KMS-11 (cell line): ENCODE measurements at regions not wholly inside any gene's neighbourhood (a gene's known extent, or its start where the extent isn't known, plus 50 kb on each side); places are given as distances from the start of the nearest gene placed in this dataset.
A peak's percentile ranks its signal among the peaks of the same experiment; 100 is the strongest.

Experiments used
- H2AFZ ChIP-seq: fragments of 200-600 bp; sonication (generic); 2 replicates; pipeline ENCODE4 v1.6.1; 2016; ENCODE audit warnings: antibody characterized with exemption, mixed run types, low read depth
- H3K27ac ChIP-seq: fragments of 200-600 bp; sonication (generic); 2 replicates; pipeline ENCODE4 v1.6.1; 2016; ENCODE audit warnings: mild to moderate bottlenecking, mixed run types
- H3K27me3 ChIP-seq: fragments of 200-600 bp; sonication (generic); 2 replicates; pipeline ENCODE4 v1.6.1; 2017; ENCODE audit warnings: mild to moderate bottlenecking, low read depth, mixed run types, moderate library complexity; ENCODE audit not compliant: insufficient read depth
- H3K36me3 ChIP-seq: fragments of 200-600 bp; sonication (generic); 2 replicates; pipeline ENCODE4 v1.6.1; 2017; ENCODE audit warnings: mild to moderate bottlenecking, mixed run types; ENCODE audit not compliant: insufficient read depth
- H3K4me1 ChIP-seq: fragments of 200-600 bp; sonication (generic); 2 replicates; pipeline ENCODE4 v1.6.1; 2016; ENCODE audit warnings: mild to moderate bottlenecking, low read depth, mixed run types; ENCODE audit not compliant: poor library complexity, severe bottlenecking
- H3K4me2 ChIP-seq: fragments of 200-600 bp; sonication (generic); 2 replicates; pipeline ENCODE4 v1.7.0; 2016; ENCODE audit warnings: mild to moderate bottlenecking, mixed run types
- H3K4me3 ChIP-seq: fragments of 200-600 bp; sonication (generic); IDR thresholded peaks from 2 replicates; pipeline ENCODE4 v1.6.1; 2017; ENCODE audit warnings: low read depth, low read length, mixed read lengths; ENCODE audit not compliant: insufficient read depth
- H3K79me2 ChIP-seq: fragments of 200-600 bp; sonication (generic); 2 replicates; pipeline ENCODE4 v1.6.1; 2016; ENCODE audit warnings: low read depth, mixed run types; ENCODE audit not compliant: insufficient read depth
- H3K9ac ChIP-seq: fragments of 200-600 bp; sonication (generic); 2 replicates; pipeline ENCODE4 v1.6.1; 2016; ENCODE audit warnings: mild to moderate bottlenecking, mixed run types
- H4K20me1 ChIP-seq: fragments of 200-600 bp; sonication (generic); 2 replicates; pipeline ENCODE4 v1.6.1; 2016; ENCODE audit warnings: mild to moderate bottlenecking, mixed run types; ENCODE audit not compliant: insufficient read depth
- TF ChIP-seq, protein P1 (sequence below): fragments of 200-600 bp; sonication (generic); conservative IDR thresholded peaks from 2 replicates; pipeline ENCODE4 v1.6.1; 2017; ENCODE audit warnings: low read depth, mild to moderate bottlenecking, antibody characterized with exemption, low read length, moderate library complexity, mixed read lengths

DNA sequence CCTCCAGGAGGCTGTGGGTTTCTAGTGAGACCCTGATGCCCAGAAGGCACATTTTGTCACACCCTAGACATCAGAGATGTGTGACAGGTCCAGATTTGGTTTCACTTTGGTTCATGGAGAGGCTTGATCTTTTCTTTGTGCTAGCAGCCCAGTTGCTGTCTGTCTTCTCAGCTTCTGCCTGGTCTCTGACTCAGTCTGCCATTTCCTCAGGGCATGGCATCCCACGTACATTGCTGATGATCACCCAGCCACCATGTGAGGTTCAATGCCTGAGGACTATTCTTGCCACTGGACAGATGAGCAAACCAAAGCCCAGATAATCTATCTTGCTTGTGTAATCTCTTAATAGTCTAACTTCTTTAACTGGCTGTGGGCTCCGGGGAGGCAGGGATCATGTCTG is 144.9 kb upstream of the MRPS22 start:
- H3K36me3 ChIP-seq: no peaks in the 10 kb centered on the region
- H2AFZ ChIP-seq: peak overlapping the region; percentile 9; the same call in 1 of the 2 replicates
- no peak overlapping the region; the same call in 1 of the 2 replicates for H3K4me2 ChIP-seq
- TF ChIP-seq, protein P1, sequence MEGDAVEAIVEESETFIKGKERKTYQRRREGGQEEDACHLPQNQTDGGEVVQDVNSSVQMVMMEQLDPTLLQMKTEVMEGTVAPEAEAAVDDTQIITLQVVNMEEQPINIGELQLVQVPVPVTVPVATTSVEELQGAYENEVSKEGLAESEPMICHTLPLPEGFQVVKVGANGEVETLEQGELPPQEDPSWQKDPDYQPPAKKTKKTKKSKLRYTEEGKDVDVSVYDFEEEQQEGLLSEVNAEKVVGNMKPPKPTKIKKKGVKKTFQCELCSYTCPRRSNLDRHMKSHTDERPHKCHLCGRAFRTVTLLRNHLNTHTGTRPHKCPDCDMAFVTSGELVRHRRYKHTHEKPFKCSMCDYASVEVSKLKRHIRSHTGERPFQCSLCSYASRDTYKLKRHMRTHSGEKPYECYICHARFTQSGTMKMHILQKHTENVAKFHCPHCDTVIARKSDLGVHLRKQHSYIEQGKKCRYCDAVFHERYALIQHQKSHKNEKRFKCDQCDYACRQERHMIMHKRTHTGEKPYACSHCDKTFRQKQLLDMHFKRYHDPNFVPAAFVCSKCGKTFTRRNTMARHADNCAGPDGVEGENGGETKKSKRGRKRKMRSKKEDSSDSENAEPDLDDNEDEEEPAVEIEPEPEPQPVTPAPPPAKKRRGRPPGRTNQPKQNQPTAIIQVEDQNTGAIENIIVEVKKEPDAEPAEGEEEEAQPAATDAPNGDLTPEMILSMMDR: no peak
- no peaks in the 10 kb centered on the region for H3K79me2 ChIP-seq
- H4K20me1 ChIP-seq: no peaks in the 10 kb centered on the region
- no peaks in the 10 kb centered on the region for H3K27me3 ChIP-seq
- H3K9ac ChIP-seq: no peak overlapping the region
- peaks cover 51% of the 10 kb centered on the region for H3K4me1 ChIP-seq
- 0 out of 2 replicates have a peak overlapping the region, but pooled peaks have one; percentile 6 for H3K27ac ChIP-seq
- no peak overlapping the region for H3K4me3 ChIP-seq

DNA sequence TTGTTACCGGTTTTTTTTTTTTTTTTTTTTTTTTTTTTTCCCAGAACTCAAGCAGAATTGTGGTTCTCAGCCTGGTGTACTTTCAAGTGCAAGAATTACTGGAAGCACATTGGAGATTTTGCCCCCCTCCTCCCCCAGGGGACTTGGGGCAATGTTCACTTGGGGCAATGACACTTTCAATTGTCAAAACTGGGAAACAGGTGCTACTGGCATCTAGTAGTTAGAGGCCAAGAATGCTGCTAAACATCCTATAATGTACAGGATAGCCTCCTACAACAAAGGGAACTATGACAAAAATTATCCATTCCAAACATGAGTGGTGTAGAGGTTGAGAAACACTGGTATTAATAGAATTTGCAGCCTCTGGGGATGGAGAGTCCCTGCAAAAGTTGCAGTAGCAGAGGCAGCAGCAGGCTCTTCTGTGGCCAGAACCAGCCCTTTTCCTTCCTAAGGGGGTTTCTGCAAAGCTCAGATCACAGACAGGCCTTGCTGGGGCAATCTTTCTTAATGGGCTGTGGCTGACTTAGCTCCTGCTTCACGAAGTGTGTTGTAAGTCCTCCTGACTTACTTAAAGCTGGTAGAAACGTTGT is 144.3 kb upstream of the MRPS22 start:
- Histone ChIP-seq H3K4me1 (peaks cover 51% of the 10 kb centered on the region), H3K79me2 (no peaks in the 10 kb centered on the region), H3K4me2 (peak overlapping the region; percentile 13; the same call in 1 of the 2 replicates), H3K27ac (no peak overlapping the region), H3K4me3 (no peak overlapping the region), H4K20me1 (no peaks in the 10 kb centered on the region), H3K36me3 (no peaks in the 10 kb centered on the region), H2AFZ (no peak overlapping the region), H3K9ac (no peak overlapping the region), H3K27me3 (no peaks in the 10 kb centered on the region)
- TF ChIP-seq, protein P1: no peak

DNA sequence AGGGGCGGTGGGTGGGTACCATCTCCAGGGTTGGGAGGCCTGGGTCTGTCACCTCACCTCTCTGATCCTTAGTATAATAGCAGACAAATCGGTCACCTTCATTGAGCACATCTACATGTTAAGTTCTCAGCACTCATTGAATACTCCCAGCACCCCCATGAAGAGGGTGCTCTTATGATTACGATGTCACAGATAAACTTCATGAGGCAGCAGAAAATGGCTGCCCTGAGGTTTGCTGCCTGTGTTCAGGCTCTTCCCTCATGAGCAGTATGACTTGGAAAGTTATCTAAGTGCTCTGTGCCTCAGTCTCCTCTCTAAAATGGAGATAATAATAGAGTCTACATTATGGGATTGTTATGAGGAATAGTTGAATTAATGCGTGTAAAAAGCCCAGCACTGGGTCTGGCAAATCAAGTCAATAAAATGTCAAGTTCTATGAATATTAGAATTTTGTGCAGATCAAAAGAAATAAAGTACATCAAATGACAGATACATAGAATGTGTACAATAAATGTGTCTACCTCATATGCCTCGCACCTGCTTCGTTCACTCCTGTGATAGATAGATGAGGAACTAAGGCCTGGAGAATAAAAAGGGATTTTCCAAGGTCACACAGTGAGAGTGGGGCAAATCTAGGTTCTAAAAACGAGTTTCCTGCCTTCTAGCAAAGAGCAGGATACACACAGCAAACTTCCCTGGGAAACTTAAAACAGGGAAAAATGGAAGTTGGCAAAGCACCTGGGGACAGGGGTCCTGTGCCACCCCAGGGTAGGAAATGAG is 142.2 kb upstream of the MRPS22 start:
- Histone ChIP-seq H4K20me1 (no peaks in the 10 kb centered on the region), H3K27ac (peak overlapping the region; percentile 25), H2AFZ (peak overlapping the region; percentile 56), H3K36me3 (no peaks in the 10 kb centered on the region), H3K27me3 (no peaks in the 10 kb centered on the region), H3K79me2 (no peaks in the 10 kb centered on the region), H3K4me3 (no peak overlapping the region), H3K9ac (no peak overlapping the region; the same call in 1 of the 2 replicates), H3K4me1 (peaks cover 51% of the 10 kb centered on the region), H3K4me2 (peak overlapping the region; percentile 39)
- TF ChIP-seq, protein P1: no peak

DNA sequence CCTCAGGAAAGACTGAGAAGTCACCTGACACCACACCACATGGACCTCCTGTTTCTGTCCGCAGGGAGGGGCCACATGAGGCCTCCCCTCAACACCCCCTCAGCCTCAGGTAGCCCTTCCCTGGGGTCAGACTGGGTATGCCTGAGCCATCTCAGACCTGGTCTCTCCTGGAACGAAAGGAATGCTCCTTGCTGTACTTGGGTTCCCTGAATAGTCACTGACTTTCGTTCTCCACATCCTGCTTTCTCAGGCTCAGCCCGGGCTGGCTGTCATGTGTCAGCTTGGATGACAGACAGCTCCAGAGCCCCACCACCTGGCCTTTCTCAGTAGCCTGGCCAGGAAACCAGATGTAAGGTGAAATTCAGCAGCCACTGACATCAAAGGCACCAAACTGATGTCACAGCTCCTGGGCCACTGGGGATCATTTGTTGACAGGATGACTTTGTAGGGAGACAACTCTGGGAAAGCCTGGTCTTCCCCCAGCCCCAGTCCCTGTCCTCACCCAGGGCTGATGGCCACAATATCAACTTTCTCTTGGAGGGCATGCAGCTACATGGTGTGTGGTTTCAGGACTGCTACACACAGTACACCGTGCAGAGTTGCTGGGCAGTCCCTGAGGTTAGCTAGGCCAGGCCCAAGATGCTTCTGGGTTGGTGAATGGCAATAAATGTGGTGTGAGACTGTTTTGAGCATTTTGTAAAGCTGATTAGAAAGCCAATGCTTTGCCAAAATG is 141.4 kb upstream of the MRPS22 start:
- TF ChIP-seq, protein P1: peak; percentile 45
- H2AFZ ChIP-seq: peak overlapping the region; percentile 56
- H3K9ac ChIP-seq: no peak overlapping the region; the same call in 1 of the 2 replicates

More for the DNA sequence above, 141.4 kb upstream of the MRPS22 start:
- no peaks in the 10 kb centered on the region for H3K79me2 ChIP-seq
- peak overlapping the region; percentile 39 for H3K4me2 ChIP-seq
- H3K4me3 ChIP-seq: no peak overlapping the region
- no peaks in the 10 kb centered on the region for H4K20me1 ChIP-seq
- H3K36me3 ChIP-seq: no peaks in the 10 kb centered on the region
- H3K4me1 ChIP-seq: peaks cover 51% of the 10 kb centered on the region
- no peaks in the 10 kb centered on the region for H3K27me3 ChIP-seq
- peak overlapping the region; percentile 25 for H3K27ac ChIP-seq
